Endothelial cell of umbilical vein (primary cell): ENCODE measurements at regions not wholly inside any gene's neighbourhood (a gene's known extent, or its start where the extent isn't known, plus 50 kb on each side); places are given as distances from the start of the nearest gene placed in this dataset.

Experiments used
- BruUV-seq: library from RNA; stranded (reverse); fragments of 400-500 nt; replicated peaks from 2 replicates; lab custom pipeline; 2021; lab: Mats Ljungman, UMichigan
- CTCF ChIA-PET: fragments of 300-600, 350-600 bp; sonication (Branson Sonifier 250); formaldehyde crosslinking; loops from one replicate; lab custom pipeline; 2021; ENCODE audit warnings: antibody characterized with exemption, inconsistent platforms; lab: Charles Lee
- POLR2A ChIA-PET: fragments of 300-600, 350-600 bp; sonication (Branson Sonifier 250); formaldehyde crosslinking; loops from one replicate; lab custom pipeline; 2021; ENCODE audit warnings: antibody characterized with exemption, inconsistent platforms; lab: Charles Lee
- DNase-seq: peaks from one replicate; pipeline ENCODE4 v3.0.0-alpha.2; 2011; ENCODE audit warnings: low read depth, low spot score
- FAIRE-seq: peaks from 2 replicates; lab custom pipeline; 2011; peaks lifted over from hg19 to GRCh38; lab: Jason Lieb, UNC
- H2AFZ ChIP-seq: 2 replicates; pipeline ENCODE4 v1.6.0; 2012; ENCODE audit warnings: low read depth, low read length, control low read depth, inconsistent platforms
- H3K27ac ChIP-seq: 2 replicates; pipeline ENCODE4 v1.5.1; 2011; ENCODE audit warnings: low read depth, mild to moderate bottlenecking, control low read depth, low read length, moderate library complexity; ENCODE audit not compliant: insufficient read depth
- H3K27me3 ChIP-seq, 2 experiments: 2 replicates each; pipeline versions ENCODE4 v1.6.0 to v1.6.1; 2011; ENCODE audit warnings: low read length in 2 of 2, mixed read lengths in 1 of 2; ENCODE audit not compliant: control insufficient read depth in 2 of 2, insufficient read depth in 2 of 2
- H3K36me3 ChIP-seq, 2 experiments: 2 replicates in 1 of 2; 3 replicates in 1 of 2; pipeline ENCODE4 v1.5.1; 2011; ENCODE audit warnings: low read length in 2 of 2, mild to moderate bottlenecking in 1 of 2, moderate library complexity in 1 of 2; ENCODE audit not compliant: control insufficient read depth in 2 of 2, insufficient read depth in 2 of 2; ENCODE audit errors: extremely low read depth in 1 of 2
- H3K4me1 ChIP-seq: 3 replicates; pipeline ENCODE4 v1.5.1; 2011; ENCODE audit warnings: mild to moderate bottlenecking, low read length; ENCODE audit not compliant: control insufficient read depth, insufficient read depth; ENCODE audit errors: extremely low read depth
- H3K4me2 ChIP-seq: 2 replicates; pipeline ENCODE4 v1.6.1; 2011; ENCODE audit warnings: low read length, control low read depth, mixed read lengths; ENCODE audit not compliant: insufficient read depth
- H3K4me3 ChIP-seq, 3 experiments: fragments of 200-600 bp in 1 of 3; sonication (generic), shearing (Covaris generic) in 1 of 3; replicated peaks in 1 of 3; 2 replicates each; pipeline ENCODE4 v1.5.1; 2011 to 2016; ENCODE audit warnings: control low read depth in 3 of 3, low read length in 3 of 3, mild to moderate bottlenecking in 2 of 3, inconsistent platforms in 1 of 3, low read depth in 1 of 3, moderate library complexity in 1 of 3; ENCODE audit not compliant: insufficient read depth in 1 of 3
- H3K79me2 ChIP-seq: 2 replicates; pipeline ENCODE4 v1.6.0; 2012; ENCODE audit warnings: low read length, inconsistent platforms; ENCODE audit not compliant: control insufficient read depth, insufficient read depth
- H3K9ac ChIP-seq: replicated peaks from 2 replicates; pipeline ENCODE3; 2011; ENCODE audit warnings: low read length, control low read depth; ENCODE audit not compliant: insufficient read depth; ENCODE audit errors: extremely low read depth
- H3K9me1 ChIP-seq: replicated peaks from 3 replicates; pipeline ENCODE4 v1.6.0; 2011; ENCODE audit warnings: mild to moderate bottlenecking, low read length; ENCODE audit not compliant: control insufficient read depth, insufficient read depth; ENCODE audit errors: extremely low read depth
- H3K9me3 ChIP-seq: replicated peaks from 2 replicates; pipeline ENCODE4 v1.5.1; 2012; ENCODE audit warnings: low read length, inconsistent platforms; ENCODE audit not compliant: control insufficient read depth, insufficient read depth
- H4K20me1 ChIP-seq: replicated peaks from 2 replicates; pipeline ENCODE3; 2011; ENCODE audit warnings: mild to moderate bottlenecking, low read length; ENCODE audit not compliant: control insufficient read depth, insufficient read depth; ENCODE audit errors: extremely low read depth
- MYC ChIP-seq: IDR thresholded peaks from one replicate; pipeline ENCODE4 v1.6.1; 2011; ENCODE audit warnings: mild to moderate bottlenecking, low read depth, low read length
- POLR2AphosphoS5 ChIP-seq: IDR thresholded peaks from 2 replicates; pipeline ENCODE4 v1.6.1; 2012; ENCODE audit warnings: low read depth, mild to moderate bottlenecking, control low read depth, low read length, moderate library complexity; ENCODE audit not compliant: insufficient read depth
- dilution Hi-C: fragments of 300-500 bp; cut with MboI; formaldehyde crosslinking; loops from one replicate; pipeline ENCODE4 v1.15.0; 2019; ENCODE audit warnings: low sequenced_read_pairs; ENCODE audit not compliant: extremely low pct_ligation_motif_present
- intact Hi-C: fragments of 100-400 bp; cut with micrococcal nuclease; formaldehyde crosslinking; loops from one replicate; pipeline ENCODE4 v1.10.0; 2022
- TF ChIP-seq, protein P1 (sequence below): IDR thresholded peaks from 2 replicates; pipeline ENCODE4 v1.6.1; 2011; ENCODE audit not compliant: insufficient read depth, insufficient read length
- TF ChIP-seq, protein P2 (sequence below), 2 donors: IDR thresholded peaks; 1 replicate in 1 of 2; 2 replicates in 1 of 2; pipeline ENCODE4 v1.5.1; 2011; ENCODE audit warnings: low read length in 2 of 2, mild to moderate bottlenecking in 2 of 2, moderate library complexity in 2 of 2, control low read depth in 1 of 2, inconsistent platforms in 1 of 2, low read depth in 1 of 2; ENCODE audit not compliant: insufficient read depth in 1 of 2; ENCODE audit errors: extremely low read depth in 1 of 2

DNA sequence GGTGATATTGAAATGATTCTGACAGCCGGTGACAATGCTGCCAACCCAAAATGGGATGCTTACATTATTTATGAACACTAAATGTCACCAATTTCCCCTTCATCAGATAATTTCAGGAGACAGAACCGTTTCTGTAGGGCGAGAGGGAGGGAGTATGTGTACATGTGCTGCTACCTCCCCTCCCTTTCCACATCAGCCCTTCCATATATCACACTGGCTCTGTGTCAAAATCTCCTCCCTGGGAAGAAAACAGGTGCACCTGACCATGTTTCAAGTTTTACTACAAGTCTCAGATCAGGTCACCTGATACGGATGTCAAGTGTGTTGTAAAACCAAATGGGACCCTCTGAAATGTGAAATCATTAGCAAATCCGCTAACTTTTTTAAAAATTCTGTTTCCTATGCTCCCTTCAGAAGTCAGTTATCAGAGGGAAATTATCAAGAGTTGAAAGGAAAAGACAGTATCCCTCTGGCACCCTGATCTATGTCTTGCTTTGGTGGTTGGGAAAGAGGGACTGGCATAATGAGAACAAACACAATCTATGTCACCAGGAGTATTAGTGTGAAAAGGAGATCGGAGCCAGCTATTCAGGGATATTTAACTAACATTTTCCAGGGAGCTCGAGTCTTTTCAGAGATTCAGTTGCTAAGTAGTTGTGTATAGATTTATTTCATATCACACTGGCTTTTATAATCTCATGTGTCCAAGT, 1002.3 kb upstream of the CDH8 start:
- Histone ChIP-seq H3K27ac (no peak overlapping the region), H3K9ac (no peak overlapping the region), H3K9me3 (no peaks in the 10 kb centered on the region), H3K27me3 (no peaks in the 10 kb centered on the region), H3K4me1 (no peaks in the 10 kb centered on the region), H4K20me1 (no peaks in the 10 kb centered on the region), H3K79me2 (no peaks in the 10 kb centered on the region), H3K9me1 (no peaks in the 10 kb centered on the region), H3K4me3 (no peak overlapping the region), H3K4me2 (no peak overlapping the region), H3K36me3 (no peaks in the 10 kb centered on the region), H2AFZ (no peak overlapping the region)
- TF ChIP-seq, protein P1, sequence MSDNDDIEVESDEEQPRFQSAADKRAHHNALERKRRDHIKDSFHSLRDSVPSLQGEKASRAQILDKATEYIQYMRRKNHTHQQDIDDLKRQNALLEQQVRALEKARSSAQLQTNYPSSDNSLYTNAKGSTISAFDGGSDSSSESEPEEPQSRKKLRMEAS = no peak
- TF ChIP-seq MYC (no peak), POLR2AphosphoS5 (no peak)
- TF ChIP-seq, protein P2, sequence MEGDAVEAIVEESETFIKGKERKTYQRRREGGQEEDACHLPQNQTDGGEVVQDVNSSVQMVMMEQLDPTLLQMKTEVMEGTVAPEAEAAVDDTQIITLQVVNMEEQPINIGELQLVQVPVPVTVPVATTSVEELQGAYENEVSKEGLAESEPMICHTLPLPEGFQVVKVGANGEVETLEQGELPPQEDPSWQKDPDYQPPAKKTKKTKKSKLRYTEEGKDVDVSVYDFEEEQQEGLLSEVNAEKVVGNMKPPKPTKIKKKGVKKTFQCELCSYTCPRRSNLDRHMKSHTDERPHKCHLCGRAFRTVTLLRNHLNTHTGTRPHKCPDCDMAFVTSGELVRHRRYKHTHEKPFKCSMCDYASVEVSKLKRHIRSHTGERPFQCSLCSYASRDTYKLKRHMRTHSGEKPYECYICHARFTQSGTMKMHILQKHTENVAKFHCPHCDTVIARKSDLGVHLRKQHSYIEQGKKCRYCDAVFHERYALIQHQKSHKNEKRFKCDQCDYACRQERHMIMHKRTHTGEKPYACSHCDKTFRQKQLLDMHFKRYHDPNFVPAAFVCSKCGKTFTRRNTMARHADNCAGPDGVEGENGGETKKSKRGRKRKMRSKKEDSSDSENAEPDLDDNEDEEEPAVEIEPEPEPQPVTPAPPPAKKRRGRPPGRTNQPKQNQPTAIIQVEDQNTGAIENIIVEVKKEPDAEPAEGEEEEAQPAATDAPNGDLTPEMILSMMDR (IDR thresholded peaks at IDR 0.05; ENCODE audit: extremely low read depth in 1 of 2, insufficient read depth in 1 of 2, low read depth in 1 of 2, low read length in 2 of 2) = no peak
- ChIA-PET CTCF (no interaction called here), POLR2A (no interaction called here)
- intact Hi-C loops = no loop called here
- no peak for FAIRE-seq
- dilution Hi-C loops = no loop called here
- DNase-seq = no peak
- no TSS peak for BruUV-seq
